Psoas muscle (tissue), 7 donors: ENCODE measurements at regions not wholly inside any gene's neighbourhood (a gene's known extent, or its start where the extent isn't known, plus 50 kb on each side); places are given as distances from the start of the nearest gene placed in this dataset.

ENCODE experiments used
- ATAC-seq, 4 donors: fragments of 200-7000 bp; cut with Tn5 transposase; one replicate each; pipeline ENCODE4 v1.9.1; 2020; ENCODE audit warnings: moderate library complexity in 3 of 4, mild to moderate bottlenecking in 2 of 4
- DNase-seq, 2 donors: peaks; one replicate each; pipeline ENCODE4 v3.0.0-alpha.2; 2020
- H3K27ac ChIP-seq: fragments of 200-600 bp; one replicate; pipeline ENCODE4 v1.8.0; 2022
- H3K27me3 ChIP-seq, 3 donors: fragments of 200-600 bp in 1 of 3; one replicate each; pipeline versions ENCODE4 v1.6.1 to v1.8.0; 2013 to 2022; ENCODE audit warnings: low read length in 2 of 3, mild to moderate bottlenecking in 2 of 3, moderate library complexity in 1 of 3; ENCODE audit not compliant: insufficient read depth in 3 of 3
- H3K36me3 ChIP-seq, 2 donors: fragments of 200-600 bp in 1 of 2; one replicate each; pipeline versions ENCODE4 v1.6.1 to v1.8.0; 2013 to 2022; ENCODE audit warnings: low read depth in 1 of 2, mild to moderate bottlenecking in 1 of 2, moderate library complexity in 1 of 2; ENCODE audit not compliant: insufficient read depth in 1 of 2
- H3K4me1 ChIP-seq: fragments of 200-600 bp; one replicate; pipeline ENCODE4 v1.8.0; 2022
- H3K4me3 ChIP-seq: fragments of 200-600 bp; one replicate; pipeline ENCODE4 v1.8.0; 2022; ENCODE audit warnings: mild to moderate bottlenecking
- H3K9me3 ChIP-seq: fragments of 200-600 bp; one replicate; pipeline ENCODE4 v1.8.0; 2022
- WGBS, 3 donors: extraction: QIAGEN DNeasy Blood & Tissue Kit; methylation state at CpG; one replicate each; pipeline versions ENCODE4 v1.1.6 to v1.1.7; 2013; 5-methylcytosine and 5-hydroxymethylcytosine counted together
- intact Hi-C, 2 donors: fragments of 100-400 bp; cut with DNase I; formaldehyde crosslinking; loops; one replicate each; pipeline versions ENCODE4 v1.11.0 to v1.14.2; 2022
- TF ChIP-seq, protein P1 (sequence below): fragments of 200-600 bp; IDR thresholded peaks from one replicate; pipeline ENCODE4 v1.8.0; 2022; ENCODE audit warnings: antibody characterized with exemption
- donor health status: healthy with polysubstance abuse.
- donor health status: DM: no; HTN: no; CAD: no; lungs with moderate emphysema.
- donor health status: Bipolar disorder and iron deficiency.
- donor health status: healthy.
- donor health status: DM: yes; HTN: yes; CAD: no.
- donor health status: DM: no; HTN: no; CAD: no.
- donor health status: DM: yes; HTN: yes; CAD: no.

DNA sequence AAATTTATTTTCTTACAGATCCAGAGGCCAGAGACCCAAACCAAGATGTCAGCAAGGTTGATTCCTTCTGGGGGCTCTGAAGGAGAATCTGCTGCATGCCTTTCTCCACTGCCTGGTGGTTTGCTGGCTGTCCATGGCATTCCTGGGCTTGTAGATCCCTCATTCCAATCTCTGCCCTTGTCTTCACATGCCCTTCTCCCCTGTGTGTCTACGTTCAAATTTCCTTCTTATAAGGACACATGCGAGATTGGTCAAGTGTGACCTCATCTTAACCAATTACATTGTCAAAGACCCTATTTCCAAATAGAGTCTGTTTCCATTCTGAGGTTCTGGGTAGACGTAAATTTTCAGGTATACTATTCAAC is 84.5 kb upstream of the RAI14 start:
- intact Hi-C loops, result no loop called here

DNA sequence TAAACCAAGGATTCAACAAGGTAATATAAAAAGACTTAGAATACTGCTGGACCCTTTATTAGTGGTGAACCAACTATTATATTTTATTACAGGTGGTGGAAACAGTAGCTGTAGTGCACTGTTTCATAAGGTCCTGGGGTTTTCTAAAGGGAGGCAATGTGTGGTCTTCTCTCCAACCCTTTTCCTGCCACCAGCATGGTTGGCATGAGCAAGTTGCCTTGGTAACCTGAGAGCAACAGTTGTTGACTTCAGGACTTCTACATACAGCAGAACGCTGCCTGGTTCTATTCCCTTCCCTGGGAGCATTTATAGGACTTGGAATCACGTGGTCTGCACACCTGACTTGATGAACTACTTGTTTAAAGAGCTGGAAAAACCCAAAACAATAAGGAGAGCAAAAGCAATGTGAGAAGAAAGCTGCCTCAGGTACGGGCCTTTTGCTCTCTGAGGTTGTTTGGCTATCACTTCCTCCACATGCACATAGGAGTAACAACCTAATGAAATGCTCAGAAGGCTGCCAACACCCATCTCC is 81.1 kb upstream of the RAI14 start:
- DNase-seq (no peak), ATAC-seq (no peak)
- Histone ChIP-seq H3K9me3 (no peaks in the 10 kb centered on the region), H3K4me1 (no peaks in the 10 kb centered on the region), H3K4me3 (no peak overlapping the region), H3K27ac (no peak overlapping the region), H3K27me3 (no peaks in the 10 kb centered on the region), H3K36me3 (no peaks in the 10 kb centered on the region)
- 46 to 63% (median 57%) methylated on average over 3 of the region's 3 CpGs for WGBS, 3 donors
- intact Hi-C loops, result no loop called here
- TF ChIP-seq, protein P1, sequence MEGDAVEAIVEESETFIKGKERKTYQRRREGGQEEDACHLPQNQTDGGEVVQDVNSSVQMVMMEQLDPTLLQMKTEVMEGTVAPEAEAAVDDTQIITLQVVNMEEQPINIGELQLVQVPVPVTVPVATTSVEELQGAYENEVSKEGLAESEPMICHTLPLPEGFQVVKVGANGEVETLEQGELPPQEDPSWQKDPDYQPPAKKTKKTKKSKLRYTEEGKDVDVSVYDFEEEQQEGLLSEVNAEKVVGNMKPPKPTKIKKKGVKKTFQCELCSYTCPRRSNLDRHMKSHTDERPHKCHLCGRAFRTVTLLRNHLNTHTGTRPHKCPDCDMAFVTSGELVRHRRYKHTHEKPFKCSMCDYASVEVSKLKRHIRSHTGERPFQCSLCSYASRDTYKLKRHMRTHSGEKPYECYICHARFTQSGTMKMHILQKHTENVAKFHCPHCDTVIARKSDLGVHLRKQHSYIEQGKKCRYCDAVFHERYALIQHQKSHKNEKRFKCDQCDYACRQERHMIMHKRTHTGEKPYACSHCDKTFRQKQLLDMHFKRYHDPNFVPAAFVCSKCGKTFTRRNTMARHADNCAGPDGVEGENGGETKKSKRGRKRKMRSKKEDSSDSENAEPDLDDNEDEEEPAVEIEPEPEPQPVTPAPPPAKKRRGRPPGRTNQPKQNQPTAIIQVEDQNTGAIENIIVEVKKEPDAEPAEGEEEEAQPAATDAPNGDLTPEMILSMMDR, result no peak

More for the DNA sequence above, 84.5 kb upstream of the RAI14 start:
- DNase-seq, result no peak
- 83 to 92% (median 92%) methylated on average over 3 of the region's 3 CpGs for WGBS, 3 donors
- ATAC-seq, result no peak
- Histone ChIP-seq H3K4me3 (no peak overlapping the region), H3K36me3 (no peaks in the 10 kb centered on the region), H3K9me3 (no peaks in the 10 kb centered on the region), H3K27ac (no peak overlapping the region), H3K27me3 (no peaks in the 10 kb centered on the region), H3K4me1 (no peaks in the 10 kb centered on the region)
- TF ChIP-seq, protein P1, result no peak

DNA sequence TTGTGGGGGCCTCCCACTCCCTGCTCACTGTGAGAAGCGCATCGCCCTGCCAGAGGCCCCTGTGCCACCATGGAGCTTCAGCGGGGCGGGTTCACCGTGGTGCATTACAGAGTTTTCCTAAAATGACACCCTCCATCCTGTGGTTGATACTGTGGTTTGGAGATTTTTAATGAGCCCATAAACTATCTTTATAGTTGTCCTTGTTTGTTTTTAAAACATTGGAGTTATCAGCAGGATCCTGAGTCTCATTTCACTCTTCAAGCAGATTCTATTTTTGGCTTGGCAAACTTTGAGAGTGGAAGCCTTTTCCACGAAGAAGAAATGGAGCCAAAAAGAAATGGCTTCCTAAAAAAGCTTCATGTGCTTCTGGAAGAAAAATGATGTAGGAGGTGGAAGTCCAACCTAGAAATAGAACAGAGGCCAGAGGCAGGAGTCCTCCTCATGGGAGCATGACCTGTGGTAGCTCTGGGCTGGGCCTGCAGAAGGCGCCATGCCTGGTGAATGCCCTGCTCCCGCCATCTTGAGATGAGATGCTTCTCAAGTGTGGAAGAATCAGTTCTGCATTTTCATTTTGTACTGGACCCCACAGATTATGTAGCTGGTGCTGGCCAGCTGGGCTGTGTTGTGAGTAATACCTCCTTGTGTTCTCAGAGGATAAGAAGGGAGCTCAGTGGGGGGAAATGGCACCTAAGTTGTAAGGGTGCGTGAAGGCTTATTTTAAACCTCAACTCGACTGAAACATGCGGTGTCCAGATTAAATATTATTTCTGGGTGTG is 79.0 kb upstream of the RAI14 start:
- ATAC-seq (no peak), DNase-seq (no peak)
- H3K4me3 ChIP-seq, result no peak overlapping the region
- intact Hi-C loops, result no loop called here
- H3K36me3 ChIP-seq, result no peaks in the 10 kb centered on the region
- H3K4me1 ChIP-seq, result no peaks in the 10 kb centered on the region
- no peaks in the 10 kb centered on the region for H3K9me3 ChIP-seq
- TF ChIP-seq, protein P1, result no peak
- no peaks in the 10 kb centered on the region for H3K27me3 ChIP-seq
- no peak overlapping the region for H3K27ac ChIP-seq
- 78 to 85% (median 83%) methylated on average over 11 of the region's 11 CpGs for WGBS, 3 donors

DNA sequence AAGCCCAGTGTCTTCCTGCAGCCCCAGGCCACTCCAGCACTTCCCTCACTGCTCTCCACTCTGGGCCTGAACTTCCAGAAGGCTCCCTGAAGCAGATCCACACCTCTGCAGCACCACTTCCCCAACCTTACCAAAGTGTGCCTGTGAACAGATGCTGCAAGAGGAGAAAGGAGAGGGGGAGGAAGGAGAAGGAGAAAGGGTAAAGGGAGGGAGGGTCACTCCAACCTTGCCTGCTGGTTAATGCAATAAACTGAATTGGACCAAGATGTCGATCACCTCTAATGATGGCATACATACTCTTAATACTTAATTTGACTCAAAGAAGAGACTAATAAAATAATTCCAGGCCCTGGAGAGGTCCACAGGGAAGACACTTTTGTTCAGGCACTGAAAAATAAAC is 77.2 kb upstream of the RAI14 start:
- intact Hi-C loops, result no loop called here
- 97 to 100% (median 100%) methylated on average over 1 of the region's 1 CpG for WGBS, 3 donors
- no peaks in the 10 kb centered on the region for H3K36me3 ChIP-seq
- H3K9me3 ChIP-seq, result no peaks in the 10 kb centered on the region
- no peaks in the 10 kb centered on the region for H3K4me1 ChIP-seq
- H3K27me3 ChIP-seq, result no peaks in the 10 kb centered on the region
- H3K27ac ChIP-seq, result no peak overlapping the region
- TF ChIP-seq, protein P1, result no peak
- no peak for DNase-seq
- H3K4me3 ChIP-seq, result no peak overlapping the region
- ATAC-seq, result no peak

DNA sequence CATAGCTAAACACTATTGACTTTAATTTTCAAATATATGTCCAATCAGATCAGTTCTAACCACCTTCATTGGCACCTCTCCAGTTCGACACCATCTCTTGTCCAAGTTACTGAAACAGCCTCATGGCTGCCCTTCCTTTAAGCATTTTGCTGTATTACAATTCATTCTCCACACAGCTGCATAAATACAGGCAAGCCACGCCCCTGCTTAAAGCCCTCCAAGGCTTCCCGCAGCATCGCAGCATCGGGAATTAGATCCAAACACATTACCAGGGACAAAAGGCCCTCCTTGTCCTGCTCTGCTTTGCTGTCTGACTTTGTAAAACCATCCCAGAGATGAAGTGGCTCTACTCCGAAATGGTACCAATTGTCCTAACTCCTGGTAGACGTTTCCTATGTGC is 75.1 kb upstream of the RAI14 start:
- Histone ChIP-seq H3K27ac (no peak overlapping the region), H3K36me3 (no peaks in the 10 kb centered on the region), H3K4me3 (no peak overlapping the region), H3K27me3 (no peaks in the 10 kb centered on the region), H3K9me3 (no peaks in the 10 kb centered on the region), H3K4me1 (no peaks in the 10 kb centered on the region)
- TF ChIP-seq, protein P1, result no peak
- 33 to 39% (median 38%) methylated on average over 7 of the region's 7 CpGs for WGBS, 3 donors
- ATAC-seq, result no peak
- no peak for DNase-seq
- intact Hi-C loops, result no loop called here
